NB4 (cell line): ENCODE measurements at regions not wholly inside any gene's neighbourhood (a gene's known extent, or its start where the extent isn't known, plus 50 kb on each side); places are given as distances from the start of the nearest gene placed in this dataset.

Experiments
- MYC ChIP-seq: IDR thresholded peaks from 2 replicates; pipeline ENCODE4 v1.6.1; 2011; ENCODE audit warnings: low read depth, low read length
- TF ChIP-seq, protein P1 (sequence below): IDR thresholded peaks from one replicate; pipeline ENCODE4 v1.5.1; 2012; ENCODE audit warnings: low read depth, low read length

GRCh38 chrX:40346379-40346778, 234.4 kb upstream of the ATP6AP2 start:
- TF ChIP-seq, protein P1, sequence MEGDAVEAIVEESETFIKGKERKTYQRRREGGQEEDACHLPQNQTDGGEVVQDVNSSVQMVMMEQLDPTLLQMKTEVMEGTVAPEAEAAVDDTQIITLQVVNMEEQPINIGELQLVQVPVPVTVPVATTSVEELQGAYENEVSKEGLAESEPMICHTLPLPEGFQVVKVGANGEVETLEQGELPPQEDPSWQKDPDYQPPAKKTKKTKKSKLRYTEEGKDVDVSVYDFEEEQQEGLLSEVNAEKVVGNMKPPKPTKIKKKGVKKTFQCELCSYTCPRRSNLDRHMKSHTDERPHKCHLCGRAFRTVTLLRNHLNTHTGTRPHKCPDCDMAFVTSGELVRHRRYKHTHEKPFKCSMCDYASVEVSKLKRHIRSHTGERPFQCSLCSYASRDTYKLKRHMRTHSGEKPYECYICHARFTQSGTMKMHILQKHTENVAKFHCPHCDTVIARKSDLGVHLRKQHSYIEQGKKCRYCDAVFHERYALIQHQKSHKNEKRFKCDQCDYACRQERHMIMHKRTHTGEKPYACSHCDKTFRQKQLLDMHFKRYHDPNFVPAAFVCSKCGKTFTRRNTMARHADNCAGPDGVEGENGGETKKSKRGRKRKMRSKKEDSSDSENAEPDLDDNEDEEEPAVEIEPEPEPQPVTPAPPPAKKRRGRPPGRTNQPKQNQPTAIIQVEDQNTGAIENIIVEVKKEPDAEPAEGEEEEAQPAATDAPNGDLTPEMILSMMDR, result no peak
- TF ChIP-seq MYC, result no peak
